Adrenal gland (tissue), 5 donors: ENCODE measurements at regions not wholly inside any gene's neighbourhood (a gene's known extent, or its start where the extent isn't known, plus 50 kb on each side); places are given as distances from the start of the nearest gene placed in this dataset.

ENCODE experiments used
- POLR2A ChIP-seq, 2 donors: fragments of 450-650 bp; IDR thresholded peaks; one replicate each; pipeline ENCODE4 v1.6.1; 2017; ENCODE audit warnings: antibody characterized with exemption in 2 of 2, mild to moderate bottlenecking in 2 of 2, moderate library complexity in 1 of 2
- TF ChIP-seq, protein P1 (sequence below), 6 experiments: fragments of 450-650 bp in 4 of 6; fragments of 200-600 bp in 2 of 6; sonication (generic) in 1 of 6; IDR thresholded peaks; 1 replicate in 5 of 6; 2 replicates in 1 of 6; pipeline versions ENCODE4 v1.5.1 to v1.8.0; 2016 to 2021; ENCODE audit warnings: antibody characterized with exemption in 6 of 6, mild to moderate bottlenecking in 2 of 6, moderate library complexity in 1 of 6
- donor health status: DM: no; HTN: no; CAD: no.

DNA sequence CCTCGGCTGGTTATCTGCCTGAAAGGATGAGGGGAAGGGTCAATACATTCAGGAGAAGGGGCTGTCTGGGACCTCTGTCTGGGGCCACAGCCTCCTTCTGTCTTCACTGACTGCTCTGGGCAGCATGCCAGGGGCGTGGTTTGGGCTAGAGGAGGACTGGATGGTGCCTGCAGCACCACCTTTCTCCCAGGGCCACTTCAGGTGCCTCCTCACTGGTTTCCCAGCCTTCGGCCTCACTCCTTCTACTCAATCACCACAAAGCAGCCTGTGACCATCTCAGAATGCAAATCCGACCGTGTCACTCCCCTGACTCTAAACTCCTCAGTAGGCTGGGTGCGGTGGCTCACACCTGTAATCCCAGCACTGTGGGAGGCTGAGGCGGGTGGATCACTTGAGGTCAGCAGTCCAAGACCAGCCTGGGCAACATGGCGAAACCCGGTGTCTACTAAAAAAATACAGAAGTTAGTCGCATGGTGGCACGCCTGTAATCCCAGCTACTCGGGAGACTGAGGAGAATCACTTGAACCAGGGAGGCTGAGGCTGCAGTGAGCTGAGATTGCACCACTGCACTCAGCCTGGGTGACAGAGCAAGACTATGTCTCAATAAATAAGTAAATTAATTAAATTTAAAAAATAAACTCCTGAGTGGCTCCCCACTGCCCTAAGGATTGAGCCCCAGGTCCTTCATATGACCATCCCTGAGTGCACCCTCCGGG lies 50.1 kb upstream of the ECE1 start:
- TF ChIP-seq, protein P1, sequence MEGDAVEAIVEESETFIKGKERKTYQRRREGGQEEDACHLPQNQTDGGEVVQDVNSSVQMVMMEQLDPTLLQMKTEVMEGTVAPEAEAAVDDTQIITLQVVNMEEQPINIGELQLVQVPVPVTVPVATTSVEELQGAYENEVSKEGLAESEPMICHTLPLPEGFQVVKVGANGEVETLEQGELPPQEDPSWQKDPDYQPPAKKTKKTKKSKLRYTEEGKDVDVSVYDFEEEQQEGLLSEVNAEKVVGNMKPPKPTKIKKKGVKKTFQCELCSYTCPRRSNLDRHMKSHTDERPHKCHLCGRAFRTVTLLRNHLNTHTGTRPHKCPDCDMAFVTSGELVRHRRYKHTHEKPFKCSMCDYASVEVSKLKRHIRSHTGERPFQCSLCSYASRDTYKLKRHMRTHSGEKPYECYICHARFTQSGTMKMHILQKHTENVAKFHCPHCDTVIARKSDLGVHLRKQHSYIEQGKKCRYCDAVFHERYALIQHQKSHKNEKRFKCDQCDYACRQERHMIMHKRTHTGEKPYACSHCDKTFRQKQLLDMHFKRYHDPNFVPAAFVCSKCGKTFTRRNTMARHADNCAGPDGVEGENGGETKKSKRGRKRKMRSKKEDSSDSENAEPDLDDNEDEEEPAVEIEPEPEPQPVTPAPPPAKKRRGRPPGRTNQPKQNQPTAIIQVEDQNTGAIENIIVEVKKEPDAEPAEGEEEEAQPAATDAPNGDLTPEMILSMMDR (IDR thresholded peaks at IDR 0.05), result no peak
- no peak for TF ChIP-seq POLR2A (IDR thresholded peaks at IDR 0.05)
